Breast epithelium (tissue), 3 donors: ENCODE measurements at regions not wholly inside any gene's neighbourhood (a gene's known extent, or its start where the extent isn't known, plus 50 kb on each side); places are given as distances from the start of the nearest gene placed in this dataset.

Source experiments
- POLR2A ChIP-seq: fragments of 450-650 bp; IDR thresholded peaks from one replicate; pipeline ENCODE4 v1.6.1; 2016; ENCODE audit warnings: antibody characterized with exemption, mild to moderate bottlenecking, moderate library complexity
- POLR2AphosphoS5 ChIP-seq, 3 donors: sonication (generic); formaldehyde crosslinking; IDR thresholded peaks; one replicate each; pipeline ENCODE4 v1.6.1; 2017; ENCODE audit warnings: antibody characterized with exemption in 3 of 3
- TF ChIP-seq, protein P1 (sequence below), 3 donors: fragments of 450-650 bp; IDR thresholded peaks; one replicate each; pipeline ENCODE4 v1.5.1; 2016 to 2017; ENCODE audit warnings: antibody characterized with exemption in 3 of 3, mild to moderate bottlenecking in 3 of 3, moderate library complexity in 3 of 3

DNA sequence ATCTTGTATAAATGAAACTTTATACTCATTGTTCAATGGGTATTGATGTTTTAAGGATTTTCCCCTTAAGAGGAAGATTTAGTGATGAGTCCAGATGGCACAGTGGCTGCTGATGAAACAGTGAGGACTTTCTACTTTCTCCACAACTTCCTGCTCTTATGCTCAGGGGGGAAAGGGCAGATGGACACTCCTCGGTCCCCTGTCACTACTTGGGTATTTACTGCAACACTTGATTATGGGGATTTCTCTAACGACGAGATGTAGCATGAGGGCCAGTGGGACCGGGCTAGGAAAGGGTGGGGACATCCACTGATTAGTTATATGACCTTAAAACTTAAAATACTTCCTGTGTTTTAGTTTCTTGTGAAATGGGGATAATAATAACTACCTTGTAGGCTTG is 146.1 kb upstream of the HMHB1 start:
- TF ChIP-seq POLR2A (no peak), POLR2AphosphoS5 (IDR thresholded peaks at IDR 0.05) (no peak)
- TF ChIP-seq, protein P1, sequence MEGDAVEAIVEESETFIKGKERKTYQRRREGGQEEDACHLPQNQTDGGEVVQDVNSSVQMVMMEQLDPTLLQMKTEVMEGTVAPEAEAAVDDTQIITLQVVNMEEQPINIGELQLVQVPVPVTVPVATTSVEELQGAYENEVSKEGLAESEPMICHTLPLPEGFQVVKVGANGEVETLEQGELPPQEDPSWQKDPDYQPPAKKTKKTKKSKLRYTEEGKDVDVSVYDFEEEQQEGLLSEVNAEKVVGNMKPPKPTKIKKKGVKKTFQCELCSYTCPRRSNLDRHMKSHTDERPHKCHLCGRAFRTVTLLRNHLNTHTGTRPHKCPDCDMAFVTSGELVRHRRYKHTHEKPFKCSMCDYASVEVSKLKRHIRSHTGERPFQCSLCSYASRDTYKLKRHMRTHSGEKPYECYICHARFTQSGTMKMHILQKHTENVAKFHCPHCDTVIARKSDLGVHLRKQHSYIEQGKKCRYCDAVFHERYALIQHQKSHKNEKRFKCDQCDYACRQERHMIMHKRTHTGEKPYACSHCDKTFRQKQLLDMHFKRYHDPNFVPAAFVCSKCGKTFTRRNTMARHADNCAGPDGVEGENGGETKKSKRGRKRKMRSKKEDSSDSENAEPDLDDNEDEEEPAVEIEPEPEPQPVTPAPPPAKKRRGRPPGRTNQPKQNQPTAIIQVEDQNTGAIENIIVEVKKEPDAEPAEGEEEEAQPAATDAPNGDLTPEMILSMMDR (IDR thresholded peaks at IDR 0.05): no peak
